GM18867 (cell line): ENCODE measurements at regions not wholly inside any gene's neighbourhood (a gene's known extent, or its start where the extent isn't known, plus 50 kb on each side); places are given as distances from the start of the nearest gene placed in this dataset.

Experiments used
- ATAC-seq: cut with Tn5 transposase; IDR thresholded peaks from one replicate; pipeline ENCODE4 v1.9.1; 2021; ENCODE audit warnings: mild to moderate bottlenecking, moderate library complexity; ENCODE audit not compliant: unreplicated experiment

DNA sequence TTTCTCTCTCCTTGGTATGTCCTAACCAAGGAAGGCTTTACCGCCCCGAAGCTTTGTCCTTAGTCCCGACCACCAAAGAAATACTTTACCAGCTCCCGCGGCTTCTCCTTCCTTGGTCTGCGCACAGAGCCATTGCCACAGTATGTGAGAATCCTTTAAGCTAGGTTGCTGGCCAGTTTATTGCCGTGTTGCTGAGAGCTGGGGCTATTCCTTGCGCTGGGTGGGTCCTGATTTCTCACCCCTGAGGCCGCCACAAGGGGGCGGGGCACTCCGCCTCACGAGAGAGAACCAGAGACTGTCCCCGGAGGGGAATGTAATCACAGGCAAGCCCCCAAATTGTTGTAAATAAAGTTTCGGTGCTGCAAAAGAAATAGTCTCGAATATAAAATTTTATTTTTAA, 331.0 kb upstream of the PCDH10 start:
- ATAC-seq = no peak

DNA sequence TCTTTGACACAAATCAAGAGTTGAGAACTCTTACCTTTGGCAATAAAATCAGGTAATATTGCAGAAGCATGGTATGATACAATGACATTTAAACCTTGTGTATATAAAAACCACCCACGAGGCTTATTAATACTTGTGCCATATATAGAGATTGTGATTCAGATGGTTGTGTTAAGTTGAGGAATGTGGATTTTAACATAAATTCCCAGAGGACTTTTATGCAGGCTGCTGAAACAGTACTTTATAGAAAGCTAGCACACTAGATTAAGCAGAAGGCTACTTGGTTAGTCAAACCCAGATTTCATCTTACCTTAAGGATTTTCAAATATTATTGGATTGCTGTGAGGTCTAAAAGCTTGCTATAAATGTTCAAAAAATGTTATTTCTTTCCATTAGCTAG, 325.7 kb upstream of the PCDH10 start:
- no peak for ATAC-seq

DNA sequence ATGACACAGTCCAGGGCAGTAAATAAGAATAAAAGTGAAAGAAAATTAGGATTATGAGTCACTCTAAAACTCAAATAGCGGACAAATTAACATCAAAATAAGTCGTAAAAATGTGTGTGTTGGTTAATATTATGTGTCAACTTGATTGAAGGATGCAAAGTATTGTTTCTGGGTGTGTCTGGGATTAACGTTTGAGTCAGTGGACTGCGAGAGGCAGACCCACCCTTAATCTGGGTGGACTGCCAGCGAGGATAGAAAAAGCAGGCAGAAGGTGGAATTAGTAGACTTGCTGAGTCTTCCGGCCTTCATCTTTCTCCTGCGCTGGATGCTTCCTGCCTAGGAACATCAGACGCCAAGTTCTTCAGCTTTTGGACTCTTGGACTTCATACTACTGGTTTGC, 324.3 kb upstream of the PCDH10 start:
- no peak for ATAC-seq

DNA sequence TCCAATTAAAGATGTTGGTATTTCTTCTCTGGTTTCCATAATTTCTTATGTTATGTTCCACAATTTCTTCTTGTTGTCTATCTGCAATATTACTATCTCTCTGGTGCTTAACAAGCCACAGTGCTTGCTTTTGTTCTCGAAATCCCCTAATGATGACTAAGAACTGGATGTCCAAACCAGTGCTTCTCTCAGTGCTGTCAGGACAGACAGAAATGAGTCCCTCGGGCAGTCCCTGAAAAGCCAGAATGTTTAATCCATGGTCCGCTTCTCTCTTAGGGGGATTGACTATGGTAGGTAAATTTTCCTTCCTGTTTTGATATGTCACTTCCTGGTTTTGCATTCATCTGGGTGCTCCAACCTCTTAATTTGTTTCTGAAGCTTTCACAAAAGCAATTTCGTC, 321.6 kb upstream of the PCDH10 start:
- ATAC-seq = no peak

DNA sequence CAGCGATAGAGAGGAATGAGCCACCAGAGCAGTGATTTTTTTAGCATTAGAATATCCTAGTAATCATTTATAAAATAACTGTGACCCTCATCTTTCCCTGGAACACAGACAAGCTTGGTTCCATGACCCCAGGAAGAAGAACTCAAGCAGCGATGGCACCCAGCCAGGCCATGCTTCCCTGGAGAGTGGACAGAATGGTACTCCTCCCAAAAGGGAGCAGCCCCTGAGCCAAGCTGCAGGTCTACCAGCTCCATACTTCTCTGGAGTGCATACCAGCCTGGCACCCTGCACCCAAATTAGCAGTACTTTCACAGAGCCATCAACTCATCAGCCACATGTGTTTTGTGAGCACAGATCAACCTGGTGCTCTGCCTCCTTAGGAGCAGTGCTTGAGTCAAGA, 310.9 kb upstream of the PCDH10 start:
- no peak for ATAC-seq

DNA sequence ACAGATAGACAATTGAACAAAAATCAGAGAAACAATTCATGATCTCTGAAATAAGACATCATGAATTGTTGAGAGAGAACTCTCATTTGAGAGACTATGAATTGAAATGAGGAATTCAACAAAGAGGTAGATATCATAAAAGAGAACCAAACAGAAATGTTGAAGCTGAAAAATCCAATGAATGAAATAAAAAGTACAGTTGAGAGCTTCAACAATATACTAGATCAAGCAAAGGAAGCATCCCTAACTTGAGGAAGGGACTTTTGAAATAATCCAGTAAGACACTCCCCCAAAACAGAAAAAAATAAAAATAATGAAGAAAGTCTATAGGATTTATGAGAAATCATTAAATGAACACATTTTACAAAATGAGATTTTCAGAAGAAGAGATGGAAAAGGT, 310.0 kb upstream of the PCDH10 start:
- no peak for ATAC-seq

DNA sequence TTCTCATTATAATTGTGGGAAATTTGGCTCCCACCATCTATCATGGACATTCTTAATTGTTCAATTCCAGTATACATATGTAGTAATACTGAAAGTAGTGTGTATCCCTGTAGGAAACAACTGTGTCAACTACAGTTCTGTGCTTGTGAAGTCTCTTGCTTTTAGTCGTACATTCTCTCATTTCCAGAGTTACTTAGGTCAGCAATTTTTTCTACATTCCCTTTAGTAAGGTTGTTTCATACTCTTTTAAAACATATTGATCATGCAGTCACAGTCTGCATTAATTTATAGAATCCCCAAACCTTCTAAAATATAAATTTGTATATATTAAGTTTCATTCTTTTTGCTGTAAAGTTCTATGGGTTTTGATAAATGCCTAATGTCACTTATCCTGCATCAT, 289.2 kb upstream of the PCDH10 start:
- no peak for ATAC-seq

DNA sequence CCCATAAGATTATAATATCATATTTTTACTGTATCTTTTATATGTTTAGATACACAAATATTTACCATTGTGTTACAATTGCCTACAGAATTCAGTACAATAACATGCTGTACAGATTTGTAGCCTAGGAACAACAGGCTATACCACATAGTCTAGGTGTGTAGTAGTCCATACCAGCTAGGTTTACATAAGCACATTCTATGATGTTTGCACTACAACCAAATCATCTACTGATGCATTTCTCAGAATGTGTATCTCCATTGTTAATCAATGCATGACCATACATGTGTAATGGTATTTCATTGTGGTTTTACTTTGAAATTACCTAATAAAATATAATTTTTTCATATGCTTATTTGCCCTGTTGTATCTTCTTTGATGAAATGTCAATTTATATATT, 288.1 kb upstream of the PCDH10 start:
- no peak for ATAC-seq

DNA sequence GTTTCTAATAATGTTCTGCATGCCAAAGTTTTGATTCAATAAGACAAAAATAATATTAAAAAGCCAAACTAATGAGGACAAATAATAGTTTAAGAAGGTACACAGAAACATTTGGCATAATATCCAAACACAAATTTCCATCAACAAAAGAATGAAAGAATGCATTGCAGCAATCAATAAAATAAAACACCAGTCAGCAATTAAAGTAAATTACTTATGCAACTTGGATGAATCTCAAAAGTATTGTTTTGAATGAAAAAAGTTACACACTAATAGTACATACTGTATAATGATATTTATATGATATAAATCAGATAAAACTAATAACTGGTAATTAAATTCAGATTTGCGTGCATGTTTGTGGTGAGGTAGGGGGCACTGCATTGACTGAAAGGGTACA, 285.5 kb upstream of the PCDH10 start:
- no peak for ATAC-seq

DNA sequence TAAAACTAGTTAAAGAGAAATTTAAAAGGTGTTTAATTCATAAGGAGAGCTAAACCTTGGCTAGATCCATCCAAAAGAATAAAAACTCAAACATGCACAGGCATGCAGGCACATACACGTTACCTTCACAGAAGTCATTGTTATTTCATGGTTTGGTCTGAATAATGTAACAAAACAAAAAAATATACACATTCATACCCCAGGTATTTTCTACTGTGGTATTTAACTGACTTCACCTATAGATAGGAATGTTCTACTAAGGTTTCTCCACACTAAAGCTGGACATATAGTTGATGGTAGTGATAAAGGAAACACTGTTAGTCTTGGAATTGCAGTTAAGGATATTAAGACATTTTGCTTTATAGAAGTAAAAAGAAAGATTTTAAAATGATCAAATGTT, 283.6 kb upstream of the PCDH10 start:
- no peak for ATAC-seq

DNA sequence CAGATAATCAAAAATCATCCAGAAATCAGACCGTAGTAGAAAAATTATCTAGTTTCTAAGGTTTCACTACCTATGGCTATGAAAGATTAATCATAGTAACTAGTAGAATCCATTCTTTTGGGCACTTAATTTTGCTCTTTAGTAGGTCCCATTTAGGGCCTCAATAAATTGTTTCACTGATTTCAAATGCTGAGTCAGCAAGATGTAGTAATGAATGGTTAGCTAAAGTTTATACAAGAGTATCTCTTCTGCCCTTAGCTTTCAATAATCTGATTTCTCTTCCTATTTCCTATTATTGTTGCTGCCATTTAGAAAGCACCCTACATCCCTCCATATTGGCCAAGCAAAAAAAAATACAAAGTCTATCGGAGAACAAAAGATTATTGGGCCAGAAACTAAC, 283.2 kb upstream of the PCDH10 start:
- ATAC-seq = no peak

DNA sequence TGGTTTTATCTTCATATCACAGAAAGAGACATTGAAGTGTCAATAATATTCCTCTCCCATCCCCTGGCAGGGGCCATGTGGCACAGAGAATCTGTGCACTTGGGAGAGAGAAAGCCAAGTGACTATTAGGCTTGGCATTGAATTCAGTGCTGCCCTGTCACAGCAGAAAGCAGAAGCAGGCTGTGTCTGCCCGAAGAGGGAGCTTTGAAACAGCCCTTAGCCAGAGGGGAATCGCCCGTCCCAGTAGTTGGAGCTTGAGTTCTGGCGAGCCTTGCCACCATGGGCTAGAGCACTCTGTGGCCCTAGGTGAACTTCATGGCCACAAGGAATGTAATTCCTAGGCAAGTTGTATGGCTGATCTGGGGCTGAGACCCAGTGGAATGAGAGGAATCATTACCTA, 282.5 kb upstream of the PCDH10 start:
- no peak for ATAC-seq

DNA sequence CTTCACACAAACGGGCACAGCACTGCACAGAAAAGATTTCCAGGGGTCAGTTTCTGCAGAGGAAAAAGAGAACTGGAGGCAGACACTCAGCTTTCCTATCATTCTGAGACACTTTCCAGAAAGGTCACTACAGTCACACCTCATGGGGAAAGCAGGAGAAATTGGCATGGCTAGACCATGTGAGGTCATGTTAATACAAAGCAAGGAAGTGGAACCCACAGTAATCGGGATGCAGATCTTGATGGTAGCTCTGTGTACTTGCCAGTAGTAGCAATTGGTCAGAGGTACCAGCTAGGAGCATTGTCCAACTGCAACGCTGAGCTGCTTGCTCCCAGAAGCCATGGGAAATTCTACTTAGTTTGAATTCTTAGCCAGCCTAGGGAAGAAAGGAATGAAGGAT, 255.3 kb upstream of the PCDH10 start:
- ATAC-seq = no peak

DNA sequence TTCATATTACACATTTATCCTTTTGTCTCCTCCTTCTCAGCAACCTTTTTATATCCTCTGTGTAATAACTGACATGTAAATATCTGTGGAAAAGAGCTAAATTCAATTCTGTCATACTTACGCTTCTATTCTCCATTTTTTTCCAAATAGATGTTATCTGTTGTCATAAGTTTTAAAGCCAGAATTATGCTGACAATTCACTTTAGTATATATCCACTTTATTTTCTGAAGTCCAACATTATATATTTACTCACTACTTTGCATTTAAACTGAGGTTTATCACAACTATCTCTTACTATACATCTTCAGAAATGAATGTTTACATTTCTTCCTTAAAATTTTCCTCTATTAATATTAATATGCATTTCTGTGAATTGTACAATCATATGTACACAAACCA, 247.9 kb upstream of the PCDH10 start:
- ATAC-seq = no peak

DNA sequence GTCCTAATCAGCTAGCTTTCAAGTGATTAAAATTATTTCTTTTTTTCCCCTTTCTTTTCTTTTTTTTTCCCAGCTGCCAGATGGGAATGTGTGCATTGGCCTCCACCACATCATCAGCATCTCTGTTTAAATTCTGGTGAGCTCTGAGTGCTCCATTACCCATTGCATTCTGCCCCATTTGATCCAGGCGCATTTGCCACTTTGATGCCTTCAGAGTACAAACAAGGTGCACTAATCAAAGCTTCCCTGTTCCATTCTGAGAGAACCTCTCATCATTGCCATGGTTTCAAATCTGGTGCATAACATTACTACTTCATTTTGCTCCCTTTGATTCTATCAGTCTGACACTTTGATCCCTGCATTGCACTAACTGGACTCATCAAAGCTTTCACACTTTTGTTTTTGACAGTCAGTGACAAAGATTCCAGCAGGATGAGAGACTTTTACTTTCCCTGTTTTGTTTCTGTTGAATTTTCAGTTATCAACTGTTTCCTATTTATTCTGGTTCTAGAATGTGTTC, 238.8 kb upstream of the PCDH10 start:
- no peak for ATAC-seq

DNA sequence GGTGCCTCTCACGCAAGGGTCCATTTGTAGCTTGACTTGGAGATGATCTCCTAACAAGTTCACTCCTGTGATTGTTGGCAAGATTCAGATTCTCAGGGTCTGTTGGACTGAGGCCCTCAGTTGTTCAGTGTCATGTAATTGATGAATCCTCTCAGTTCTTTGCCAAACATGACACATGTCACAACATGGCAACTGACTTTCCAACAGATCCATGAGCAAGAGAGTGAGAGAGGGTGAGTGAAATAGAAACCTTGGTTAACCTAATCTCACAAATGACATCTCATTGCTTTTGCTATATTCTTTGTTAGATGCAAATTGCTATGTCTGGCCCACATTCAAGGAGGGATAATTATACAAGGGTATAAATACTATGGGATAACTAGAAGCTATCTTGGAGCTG, 231.0 kb upstream of the PCDH10 start:
- no peak for ATAC-seq

DNA sequence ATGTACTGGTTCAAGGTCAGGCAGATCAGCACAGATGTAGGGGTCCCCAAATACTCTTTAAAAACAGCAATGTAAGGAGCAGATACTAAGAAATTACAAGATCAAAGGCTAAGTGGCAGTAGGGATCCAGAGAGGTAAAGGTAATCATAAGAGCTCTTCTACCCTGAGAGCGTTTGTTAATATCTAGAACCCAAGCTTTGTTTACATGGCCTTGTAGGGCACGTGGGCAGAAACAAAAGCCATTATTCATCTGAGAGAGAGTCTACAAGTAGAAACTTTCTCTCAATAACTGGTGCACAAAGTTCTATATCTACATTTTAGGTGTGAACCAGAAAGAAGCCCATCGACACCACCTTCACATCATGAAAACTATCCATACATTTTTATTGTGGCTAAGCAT, 225.6 kb upstream of the PCDH10 start:
- no peak for ATAC-seq

DNA sequence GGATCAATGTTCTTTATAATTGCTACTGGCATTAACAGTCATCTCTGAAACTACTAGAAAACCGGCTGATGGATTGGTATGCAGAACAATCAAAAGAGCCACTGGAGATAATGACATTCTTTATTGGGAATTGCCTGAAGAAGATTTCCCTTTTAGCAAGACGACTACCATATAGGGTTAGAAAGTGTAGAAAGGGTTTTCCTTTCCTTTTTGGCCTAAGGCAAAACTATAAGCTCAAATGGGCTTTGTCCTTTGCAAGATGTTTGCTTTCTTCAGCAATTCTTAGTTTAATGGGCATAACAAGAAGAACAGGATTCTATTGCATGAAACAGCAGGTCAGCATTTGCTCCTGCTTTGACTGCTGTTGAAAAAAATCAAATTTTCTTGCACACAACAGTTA, 214.2 kb upstream of the PCDH10 start:
- ATAC-seq = no peak

DNA sequence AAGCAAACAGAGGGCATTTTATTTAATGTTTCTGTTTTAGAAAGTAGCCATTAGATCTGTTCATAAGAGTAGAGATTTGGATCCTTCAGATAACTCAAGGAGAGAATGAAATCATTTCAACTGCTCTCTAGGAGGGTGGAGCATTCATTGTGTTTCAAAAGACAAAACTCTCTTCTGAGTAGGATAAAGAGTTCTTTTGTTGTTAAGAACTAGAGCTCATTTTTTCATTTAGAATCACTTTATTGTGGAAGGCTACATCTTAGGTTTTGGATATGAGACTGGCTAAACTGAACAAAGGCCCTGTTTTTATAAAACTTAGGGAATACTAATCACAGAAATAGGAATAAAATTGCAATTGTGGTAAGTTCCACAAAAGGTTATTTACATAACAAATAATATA, 193.9 kb upstream of the PCDH10 start:
- no peak for ATAC-seq

DNA sequence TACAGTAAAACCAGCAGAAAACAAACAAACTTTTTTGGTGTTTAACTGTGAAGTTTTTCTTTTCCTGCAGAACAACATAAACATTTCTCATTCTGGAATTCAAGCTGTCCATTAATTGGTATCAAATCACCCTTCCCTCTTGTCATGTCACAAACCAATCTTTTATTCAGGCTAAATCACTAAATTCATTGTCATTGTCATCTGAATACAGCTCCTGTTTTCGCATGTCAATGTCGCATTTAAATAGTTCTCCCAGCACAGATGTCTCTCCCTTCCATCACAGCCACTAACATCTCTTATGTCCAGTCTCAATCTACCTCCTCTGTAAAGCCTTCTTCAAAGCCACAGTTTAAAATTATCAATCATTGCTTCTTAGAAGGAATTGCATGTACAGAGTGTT, 192.1 kb upstream of the PCDH10 start:
- no peak for ATAC-seq

DNA sequence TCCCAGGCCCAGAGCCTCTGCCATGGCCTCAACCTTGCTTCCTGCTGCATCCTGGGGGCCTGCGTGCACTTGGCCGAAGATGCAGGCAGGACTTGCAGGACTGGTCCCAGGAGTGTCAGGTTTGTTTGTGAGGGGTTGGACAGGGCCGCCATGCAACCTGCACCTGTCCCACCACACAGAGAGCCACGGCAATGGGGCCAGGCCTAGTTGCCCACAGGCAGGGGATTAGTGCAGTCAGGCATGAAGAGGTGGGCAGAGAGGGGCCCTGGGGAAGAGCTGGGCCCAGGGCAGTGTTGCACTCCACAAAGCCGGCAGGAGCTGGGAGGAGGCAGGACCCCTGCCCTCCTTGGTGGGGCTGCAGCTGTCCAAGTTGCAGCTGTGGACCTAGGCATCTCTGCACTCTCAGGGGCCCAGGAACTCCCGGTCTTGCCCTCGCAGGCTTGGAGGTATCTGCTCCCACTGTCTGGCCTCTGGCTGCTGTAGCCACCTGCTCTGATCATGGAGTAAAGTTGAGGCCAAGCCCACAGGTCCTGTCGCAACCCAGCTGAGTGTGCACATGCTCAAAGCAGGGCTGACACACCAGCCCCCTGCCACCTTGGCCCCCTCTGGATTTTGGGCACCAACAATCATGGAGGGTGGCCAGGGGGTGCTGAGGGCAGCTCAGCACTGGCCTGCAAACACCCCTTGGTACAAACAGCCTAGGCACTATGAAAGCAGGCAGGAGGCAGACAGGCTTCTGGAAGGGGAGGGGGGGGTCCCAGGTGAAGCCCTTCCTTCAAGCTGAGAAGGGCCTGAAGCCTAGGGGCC, 190.4 kb upstream of the PCDH10 start:
- ATAC-seq = no peak

DNA sequence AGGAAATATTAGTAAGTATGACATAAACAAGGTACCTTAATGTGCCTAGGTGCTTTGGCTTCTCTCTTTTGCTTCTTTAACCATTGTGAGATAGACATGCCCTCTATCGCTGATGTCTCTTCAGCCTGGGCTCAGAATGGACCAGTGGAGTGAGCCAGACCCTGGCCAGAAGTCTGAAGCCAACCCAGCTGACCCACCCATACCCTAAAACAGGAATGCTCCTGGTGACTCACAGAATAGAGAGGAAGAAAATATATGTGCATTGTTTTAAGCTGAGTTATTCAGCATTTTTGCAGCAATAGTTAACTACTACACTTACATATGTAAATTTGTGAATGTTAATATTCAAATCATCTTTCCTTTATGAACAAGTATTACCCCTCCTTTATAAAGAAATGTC, 167.5 kb upstream of the PCDH10 start:
- no peak for ATAC-seq

DNA sequence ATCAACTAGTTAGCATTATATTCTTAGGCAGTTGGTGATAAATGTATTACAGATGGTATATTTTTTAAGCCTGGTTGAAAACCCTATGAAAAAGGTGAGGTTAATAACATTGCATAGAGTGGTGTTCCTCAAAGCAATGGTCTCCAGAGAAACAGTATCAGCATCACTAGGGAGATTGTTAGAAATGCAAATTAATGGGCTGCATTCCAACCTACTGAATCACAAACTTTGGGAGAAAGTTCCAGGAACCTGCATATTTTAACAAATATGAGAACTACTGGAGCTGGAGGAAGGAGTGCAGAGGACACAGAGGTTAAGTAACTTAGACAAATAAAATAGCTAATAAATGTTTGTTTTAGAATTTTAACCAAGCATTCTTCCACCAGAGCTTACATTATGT, 166.9 kb upstream of the PCDH10 start:
- no peak for ATAC-seq
